GM21390 (cell line): ENCODE measurements at regions not wholly inside any gene's neighbourhood (a gene's known extent, or its start where the extent isn't known, plus 50 kb on each side); places are given as distances from the start of the nearest gene placed in this dataset.

ENCODE experiments used
- ATAC-seq: cut with Tn5 transposase; IDR thresholded peaks from one replicate; pipeline ENCODE4 v1.9.1; 2021; ENCODE audit not compliant: unreplicated experiment

- ATAC-seq, result no peak
Observed at GRCh38 chr11:15577519-15577918, 462.8 kb downstream of the INSC start.

- no peak for ATAC-seq
Observed at GRCh38 chr11:15579287-15580001, 464.7 kb downstream of the INSC start.

GRCh38 chr11:15580056-15580774 lies 465.5 kb downstream of the INSC start:
- no peak for ATAC-seq

DNA sequence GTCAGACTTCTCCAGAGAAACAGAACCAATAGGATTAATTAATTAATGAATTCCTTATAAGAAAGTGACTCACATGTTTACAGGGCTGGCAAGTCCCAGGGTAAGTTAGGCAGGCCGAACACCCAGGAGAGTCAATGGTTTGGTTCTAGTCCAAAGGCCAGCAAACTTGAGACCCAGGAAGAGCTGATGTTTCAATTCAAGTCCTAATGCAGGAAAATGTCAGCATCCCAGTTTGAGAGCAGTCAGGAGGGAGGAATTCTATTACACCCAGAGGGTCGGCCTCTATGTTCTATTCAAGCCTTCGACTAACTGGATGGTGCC lies 466.0 kb downstream of the INSC start:
- ATAC-seq, result no peak

GRCh38 chr11:15584158-15584557 lies 469.4 kb downstream of the INSC start:
- ATAC-seq, result no peak

DNA sequence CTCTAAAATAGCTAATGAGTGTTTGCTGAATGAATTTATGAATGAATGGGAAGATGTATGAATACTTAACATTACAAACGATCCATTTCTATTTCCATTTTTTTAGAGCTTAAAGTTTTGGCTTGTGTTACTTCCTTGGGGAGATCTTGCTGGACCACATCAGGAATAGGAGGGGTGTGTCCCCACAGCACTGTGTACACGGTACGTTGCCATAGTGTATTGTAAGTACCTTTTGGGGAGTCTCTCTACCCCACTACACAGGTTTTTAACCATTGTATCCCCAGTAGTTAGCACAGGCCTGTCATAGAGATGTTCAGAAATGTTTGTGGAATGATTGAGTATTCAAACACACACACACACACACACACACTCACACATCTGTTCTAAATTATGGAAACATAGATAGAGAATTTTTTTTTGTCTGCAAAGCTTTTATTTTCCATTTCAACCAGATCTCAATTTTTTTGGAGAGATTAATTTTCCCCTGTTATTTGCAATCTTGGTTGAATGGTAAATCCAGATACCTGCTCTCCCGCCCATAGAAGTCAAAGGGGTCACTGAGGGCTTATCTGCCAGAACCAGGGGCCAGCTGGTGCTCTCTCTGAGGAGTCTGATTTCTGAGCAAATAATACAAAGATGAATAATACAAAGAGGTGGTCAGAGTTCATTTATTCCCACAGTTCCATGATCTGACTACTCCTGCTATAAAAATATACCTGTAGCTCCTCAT lies 471.0 kb downstream of the INSC start:
- ATAC-seq, result no peak

- no peak for ATAC-seq
Observed at GRCh38 chr11:15586741-15587473, 472.2 kb downstream of the INSC start.

- no peak for ATAC-seq
Observed at GRCh38 chr11:15589070-15589626, 474.4 kb downstream of the INSC start.

- ATAC-seq, result no peak
Observed at GRCh38 chr11:15590132-15590531, 475.4 kb downstream of the INSC start.

DNA sequence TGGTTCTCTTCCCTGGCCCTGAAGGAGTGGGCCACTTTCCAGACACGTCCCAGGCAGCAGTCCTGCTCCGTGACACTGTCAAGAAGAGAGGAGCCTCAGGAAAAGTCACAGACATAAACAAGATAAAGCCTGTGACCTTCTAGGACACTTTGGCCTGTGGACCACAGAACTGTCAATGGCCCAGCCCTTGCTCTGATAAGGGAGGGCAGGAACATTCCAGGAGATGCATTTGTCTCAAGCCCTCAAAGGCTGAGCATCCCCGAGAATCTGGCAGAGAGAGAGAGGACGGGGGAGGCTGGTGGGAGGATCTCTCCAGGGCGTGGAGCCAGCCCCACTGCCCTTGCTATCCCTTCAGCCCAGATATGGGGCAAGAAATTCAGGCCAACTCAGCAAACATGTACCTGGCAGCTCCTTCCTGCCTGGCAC lies 476.4 kb downstream of the INSC start:
- ATAC-seq, result no peak

DNA sequence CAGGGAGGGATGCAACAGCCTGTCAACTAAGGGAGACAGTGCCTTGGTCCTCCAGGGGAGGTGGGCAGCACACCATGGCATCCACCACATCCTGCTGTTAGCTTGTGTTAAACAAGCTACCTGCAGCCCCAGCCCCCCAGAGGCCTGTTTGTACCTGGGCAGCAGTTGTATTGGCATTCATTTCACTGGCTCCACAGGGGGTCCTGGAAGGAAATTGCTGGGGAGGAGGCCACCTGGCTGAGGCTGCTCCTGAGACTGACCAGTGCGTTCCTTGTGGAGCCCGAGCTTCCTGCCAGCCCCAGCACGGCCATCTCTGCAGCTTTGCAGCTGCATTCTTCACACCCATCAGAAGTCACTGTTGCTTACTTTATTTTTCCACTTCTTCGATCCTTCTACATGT lies 479.9 kb downstream of the INSC start:
- no peak for ATAC-seq

DNA sequence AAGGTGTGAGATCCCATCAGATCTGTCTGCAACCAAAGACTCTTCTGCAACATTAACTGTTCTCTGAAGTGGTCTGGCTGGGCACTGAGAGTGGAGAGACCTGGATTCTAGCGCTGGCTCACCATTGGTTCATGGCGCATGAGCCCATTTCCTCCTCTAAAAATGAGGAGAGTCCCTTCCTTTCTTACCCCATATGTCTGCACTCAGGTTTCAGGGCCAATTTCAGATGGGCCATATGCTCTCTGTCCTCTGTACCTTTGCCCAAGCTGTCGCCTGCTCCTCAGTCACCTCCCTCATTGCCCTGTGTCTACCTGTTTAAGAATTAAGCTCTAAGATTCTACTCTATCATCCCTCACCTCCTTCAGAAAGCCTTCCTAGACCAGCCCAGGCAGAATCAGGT lies 484.7 kb downstream of the INSC start:
- no peak for ATAC-seq

GRCh38 chr11:15602047-15602446 lies 487.3 kb downstream of the INSC start:
- ATAC-seq, result no peak

DNA sequence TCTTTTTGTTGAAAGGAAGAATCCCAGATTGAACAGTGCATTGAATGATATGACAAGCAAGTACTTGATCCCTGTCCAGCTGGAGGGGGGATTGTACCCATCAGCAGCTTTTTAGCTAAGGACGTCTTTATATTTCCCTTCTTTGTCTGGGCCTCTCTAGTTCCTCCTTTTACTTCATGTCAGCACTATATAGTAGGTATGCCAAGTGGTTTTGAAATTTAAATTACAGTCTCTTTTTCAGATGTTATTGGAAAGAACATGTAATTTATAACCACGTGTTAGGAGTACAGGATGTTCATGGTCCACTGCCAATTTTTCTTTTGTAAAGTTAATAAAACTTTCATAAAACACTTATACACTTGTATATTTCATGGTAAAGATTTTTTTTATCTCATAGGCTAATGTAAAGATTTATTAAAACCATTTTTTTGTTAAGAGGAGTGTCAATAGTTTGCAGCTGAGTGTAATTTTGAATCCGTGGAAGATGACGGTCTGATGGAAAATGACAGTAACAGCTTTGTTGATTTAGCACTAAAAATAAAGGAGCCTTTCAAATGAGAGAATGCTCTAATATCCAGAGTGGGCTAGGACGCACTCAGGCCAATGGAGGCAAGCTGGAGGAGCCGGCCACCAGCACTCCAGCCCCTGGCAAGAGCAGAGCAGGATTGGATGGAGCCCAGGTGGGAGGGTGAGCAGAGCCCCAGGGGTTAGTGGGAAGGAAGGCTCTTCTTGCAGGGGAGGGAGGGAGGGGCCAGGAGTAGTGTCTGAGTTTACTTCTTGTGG lies 488.3 kb downstream of the INSC start:
- ATAC-seq, result no peak

DNA sequence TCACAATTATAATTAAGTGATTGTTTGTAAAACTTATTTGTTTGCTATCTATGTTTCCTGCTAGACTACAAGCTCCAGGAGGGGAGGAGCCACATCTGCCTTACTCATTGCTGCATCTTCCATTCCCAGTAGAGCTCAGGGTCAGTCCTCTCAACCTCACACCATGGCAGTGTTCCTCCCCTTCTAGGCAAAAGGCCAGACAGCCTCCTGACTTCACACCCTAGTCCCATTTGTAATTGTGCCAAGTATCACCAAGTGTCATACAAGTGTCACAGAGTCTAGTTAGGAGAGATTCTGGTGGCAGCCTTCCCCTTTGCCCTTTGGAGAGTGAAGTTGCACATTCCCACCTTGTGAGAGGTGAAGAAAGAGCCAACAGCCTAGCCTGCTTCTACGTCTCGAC lies 490.4 kb downstream of the INSC start:
- no peak for ATAC-seq

DNA sequence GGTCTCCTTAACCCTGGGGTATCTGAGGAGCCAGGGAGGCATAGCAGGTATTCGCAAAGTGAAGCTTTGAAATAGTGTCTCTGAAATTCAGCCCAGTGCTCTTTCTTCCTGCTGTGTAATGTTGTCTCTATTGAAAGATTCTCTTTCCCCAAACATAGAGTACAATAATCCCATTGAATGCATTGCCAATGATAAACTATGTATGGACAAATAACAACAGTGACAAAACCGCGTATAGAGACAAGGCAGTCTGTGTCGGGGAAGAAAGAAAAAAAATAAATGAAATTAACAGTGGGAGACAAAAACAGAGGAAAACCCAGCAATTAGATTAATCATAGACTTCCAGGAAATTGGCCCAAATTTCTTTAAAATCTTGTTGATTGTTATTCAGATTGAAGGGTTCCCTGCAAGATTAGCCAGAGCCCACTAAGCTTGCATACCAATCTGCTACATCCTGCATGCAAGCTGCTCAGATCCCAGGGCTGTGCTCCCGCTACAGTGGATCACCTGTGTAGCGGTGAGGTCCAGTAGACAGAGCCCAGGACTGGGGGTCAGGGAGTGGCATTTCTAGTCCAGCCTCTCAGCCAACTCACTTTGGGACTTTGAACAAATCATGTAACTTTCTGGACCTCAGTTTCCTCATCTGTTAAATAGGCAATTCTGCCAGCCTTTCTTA lies 492.8 kb downstream of the INSC start:
- ATAC-seq, result no peak

- no peak for ATAC-seq
Observed at GRCh38 chr11:15609445-15609844, 494.7 kb downstream of the INSC start.

- no peak for ATAC-seq
Observed at GRCh38 chr11:15610881-15611280, 496.2 kb downstream of the INSC start.

DNA sequence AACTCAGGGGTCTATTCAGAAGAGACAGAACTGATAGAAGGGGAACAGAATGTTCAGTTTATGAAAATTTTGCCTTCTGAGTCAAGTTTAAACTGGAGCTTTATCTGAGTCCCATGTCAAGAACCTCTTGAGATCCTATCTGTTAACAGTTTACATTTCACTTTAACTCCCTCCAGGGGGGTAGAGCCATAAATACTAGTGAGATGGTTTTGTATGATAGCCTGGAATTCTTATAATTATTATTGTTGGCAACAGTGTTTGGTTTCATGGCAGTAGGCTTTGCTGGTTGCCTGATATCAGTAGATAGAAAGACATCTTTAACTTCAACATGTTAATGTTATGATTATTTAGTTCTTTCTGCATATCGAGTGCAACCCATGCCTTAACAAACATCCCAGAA lies 498.5 kb downstream of the INSC start:
- ATAC-seq, result no peak

GRCh38 chr11:15613789-15614188 lies 499.1 kb downstream of the INSC start:
- no peak for ATAC-seq
